Gastrocnemius medialis (tissue), 4 donors: ENCODE measurements at regions not wholly inside any gene's neighbourhood (a gene's known extent, or its start where the extent isn't known, plus 50 kb on each side); places are given as distances from the start of the nearest gene placed in this dataset.

Source experiments
- POLR2A ChIP-seq, 2 donors: fragments of 450-650 bp; IDR thresholded peaks; one replicate each; pipeline ENCODE4 v1.6.1; 2017; ENCODE audit warnings: antibody characterized with exemption in 2 of 2, mild to moderate bottlenecking in 2 of 2, moderate library complexity in 2 of 2
- TF ChIP-seq, protein P1 (sequence below), 5 experiments: fragments of 450-650 bp in 3 of 5; fragments of 200-600 bp in 2 of 5; sonication (generic) in 2 of 5; IDR thresholded peaks in 4 of 5; conservative IDR thresholded peaks in 1 of 5; 1 replicate in 4 of 5; 2 replicates in 1 of 5; pipeline ENCODE4 v1.5.1; 2016 to 2019; ENCODE audit warnings: antibody characterized with exemption in 5 of 5, mild to moderate bottlenecking in 3 of 5, moderate library complexity in 3 of 5

DNA sequence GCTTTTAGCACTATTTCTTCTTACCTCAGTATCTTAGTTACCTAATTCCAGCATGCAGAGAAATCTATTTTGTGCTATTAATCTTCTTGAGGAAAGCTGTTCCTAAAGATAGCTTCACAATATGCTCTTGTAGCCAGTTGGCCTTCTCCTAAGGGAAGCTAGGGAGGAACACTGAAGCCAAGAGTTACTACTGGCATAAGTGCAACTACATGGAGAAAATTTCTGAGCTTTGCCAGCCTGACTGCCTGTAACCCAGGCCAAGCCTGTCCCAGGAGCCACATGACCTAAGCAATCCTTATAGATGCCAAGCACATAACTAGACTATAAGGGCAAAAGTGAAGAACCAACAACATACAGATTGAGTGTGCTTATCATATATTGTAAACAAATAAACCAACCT lies 890.2 kb downstream of the FLRT2 start:
- TF ChIP-seq, protein P1, sequence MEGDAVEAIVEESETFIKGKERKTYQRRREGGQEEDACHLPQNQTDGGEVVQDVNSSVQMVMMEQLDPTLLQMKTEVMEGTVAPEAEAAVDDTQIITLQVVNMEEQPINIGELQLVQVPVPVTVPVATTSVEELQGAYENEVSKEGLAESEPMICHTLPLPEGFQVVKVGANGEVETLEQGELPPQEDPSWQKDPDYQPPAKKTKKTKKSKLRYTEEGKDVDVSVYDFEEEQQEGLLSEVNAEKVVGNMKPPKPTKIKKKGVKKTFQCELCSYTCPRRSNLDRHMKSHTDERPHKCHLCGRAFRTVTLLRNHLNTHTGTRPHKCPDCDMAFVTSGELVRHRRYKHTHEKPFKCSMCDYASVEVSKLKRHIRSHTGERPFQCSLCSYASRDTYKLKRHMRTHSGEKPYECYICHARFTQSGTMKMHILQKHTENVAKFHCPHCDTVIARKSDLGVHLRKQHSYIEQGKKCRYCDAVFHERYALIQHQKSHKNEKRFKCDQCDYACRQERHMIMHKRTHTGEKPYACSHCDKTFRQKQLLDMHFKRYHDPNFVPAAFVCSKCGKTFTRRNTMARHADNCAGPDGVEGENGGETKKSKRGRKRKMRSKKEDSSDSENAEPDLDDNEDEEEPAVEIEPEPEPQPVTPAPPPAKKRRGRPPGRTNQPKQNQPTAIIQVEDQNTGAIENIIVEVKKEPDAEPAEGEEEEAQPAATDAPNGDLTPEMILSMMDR (IDR thresholded peaks at IDR 0.05 in 4 of 5, conservative IDR thresholded peaks at IDR 0.05 in 1 of 5): no peak
- TF ChIP-seq POLR2A (IDR thresholded peaks at IDR 0.05): no peak
